Stimulated activated CD4-positive, alpha-beta T cell treated with anti-CD3 and anti-CD28 coated beads, Interleukin-1b, Interleukin-23, amount 100 ng/mL, for 4 hours (primary cell): ENCODE measurements at regions not wholly inside any gene's neighbourhood (a gene's known extent, or its start where the extent isn't known, plus 50 kb on each side); places are given as distances from the start of the nearest gene placed in this dataset.
"Not testable (repeated sequence)": the region's sequence is repeated elsewhere in the genome, so short reads cannot be mapped to it uniquely, and the experiment has no call there.

Experiments used
- DNase-seq, 2 donors: peaks; one replicate each; pipeline ENCODE4 v3.0.0-alpha.2; 2020; ENCODE audit warnings: low read depth in 2 of 2

DNA sequence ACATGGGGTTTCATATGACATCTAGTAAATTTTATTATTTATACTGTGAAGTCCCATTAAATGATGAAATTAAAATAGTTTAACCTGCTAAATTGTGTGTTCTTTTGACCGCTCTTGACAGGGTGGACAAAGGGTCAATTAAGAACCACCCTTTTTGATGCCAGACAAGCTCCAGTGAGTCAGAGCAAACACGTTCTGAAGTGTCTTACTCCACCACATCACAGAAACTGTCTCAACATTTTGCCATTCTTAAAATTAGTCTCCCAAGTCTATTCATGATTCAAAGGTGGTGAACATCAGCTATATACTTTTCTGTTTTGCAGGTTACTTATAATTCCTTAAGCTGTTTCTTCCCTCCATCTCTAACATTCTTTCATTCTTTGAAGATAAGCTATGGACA is 142.1 kb downstream of the SPATA31A6 start:
- DNase-seq: not testable (repeated sequence)

DNA sequence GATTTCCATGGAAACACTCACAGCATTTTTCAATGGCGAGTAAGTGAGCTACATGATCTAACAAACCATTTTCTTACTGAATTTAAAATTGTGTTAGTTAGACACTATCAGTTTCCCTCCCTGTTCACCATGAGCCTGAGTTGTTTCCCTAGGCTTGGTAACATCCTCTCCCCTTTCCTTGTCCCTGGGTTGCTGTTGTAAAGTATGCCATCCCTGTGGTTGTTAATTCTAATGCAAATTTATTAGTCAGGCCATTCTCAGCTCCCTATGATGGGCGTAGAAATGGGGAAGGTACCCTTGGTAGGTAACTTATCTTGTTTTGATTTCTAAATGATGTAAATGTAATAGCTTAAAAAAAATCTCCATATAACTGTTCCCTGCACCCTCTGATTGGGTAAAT is 143.0 kb downstream of the SPATA31A6 start:
- not testable (repeated sequence) for DNase-seq

DNA sequence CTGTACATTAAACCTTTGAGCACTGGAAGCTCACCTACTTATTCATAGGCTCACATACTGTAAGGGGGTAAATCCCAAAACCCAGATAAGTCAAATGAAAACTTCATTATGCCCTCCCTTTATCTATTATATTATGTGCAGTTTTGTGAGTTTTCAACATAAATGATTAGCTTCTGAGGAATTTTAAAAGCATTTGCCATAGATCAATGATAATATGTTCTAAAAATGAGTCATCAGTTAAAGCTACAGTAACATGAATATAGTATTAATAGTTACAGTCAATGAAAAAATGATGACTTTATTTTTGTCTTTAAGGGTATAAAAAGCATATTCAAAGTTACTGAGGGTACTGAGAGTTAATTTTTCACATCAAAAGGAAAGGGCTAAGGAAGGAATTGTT is 151.9 kb downstream of the SPATA31A6 start:
- DNase-seq: not testable (repeated sequence)

DNA sequence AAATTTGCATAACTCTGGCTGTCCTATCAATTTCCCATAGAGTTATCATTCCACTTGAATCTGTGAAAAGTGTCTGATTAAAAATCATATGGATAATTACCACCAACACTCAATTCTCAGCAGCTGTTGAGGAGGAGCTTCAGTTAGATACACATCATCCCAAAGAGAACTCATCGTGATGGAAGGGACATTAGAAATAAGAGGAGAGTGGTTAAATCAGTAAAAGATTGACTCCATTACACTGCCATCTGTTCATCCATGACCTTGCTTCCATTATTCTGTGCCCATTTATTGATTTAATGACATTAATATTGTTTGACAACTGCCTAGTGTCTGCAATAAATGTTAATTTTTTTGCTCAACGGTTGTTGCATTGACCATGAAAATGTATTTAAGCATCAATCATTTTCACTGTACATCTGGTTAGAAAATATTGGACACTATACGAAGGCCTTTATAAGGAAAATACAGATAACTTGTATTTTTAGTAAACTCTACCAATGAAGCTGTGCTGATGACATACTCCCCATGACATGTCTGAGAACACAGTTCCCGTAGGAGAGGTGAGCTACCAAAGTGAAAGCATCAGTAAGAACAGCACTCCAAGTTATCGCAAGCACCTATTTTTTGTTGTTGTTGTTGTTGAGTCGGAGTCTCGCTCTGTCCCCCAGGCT is 152.7 kb downstream of the SPATA31A6 start:
- DNase-seq: not testable (repeated sequence)

DNA sequence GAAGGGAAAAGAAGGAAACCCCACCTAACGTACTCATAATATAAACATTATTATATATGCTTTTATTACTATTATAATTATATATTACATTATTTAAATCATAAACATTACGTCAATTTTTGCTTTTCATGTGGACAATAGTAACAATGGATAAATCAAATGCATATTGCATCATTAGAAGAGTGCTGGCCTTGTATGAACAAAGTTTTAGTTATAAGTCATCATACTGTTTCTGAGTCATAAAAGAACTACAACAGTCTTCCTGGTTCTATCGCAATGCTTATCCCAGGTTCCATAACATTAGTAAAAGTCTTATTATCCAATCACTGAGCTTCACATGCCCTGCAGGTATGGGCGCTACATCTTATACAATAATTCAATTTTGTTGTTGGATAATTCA is 154.8 kb downstream of the SPATA31A6 start:
- not testable (repeated sequence) for DNase-seq

DNA sequence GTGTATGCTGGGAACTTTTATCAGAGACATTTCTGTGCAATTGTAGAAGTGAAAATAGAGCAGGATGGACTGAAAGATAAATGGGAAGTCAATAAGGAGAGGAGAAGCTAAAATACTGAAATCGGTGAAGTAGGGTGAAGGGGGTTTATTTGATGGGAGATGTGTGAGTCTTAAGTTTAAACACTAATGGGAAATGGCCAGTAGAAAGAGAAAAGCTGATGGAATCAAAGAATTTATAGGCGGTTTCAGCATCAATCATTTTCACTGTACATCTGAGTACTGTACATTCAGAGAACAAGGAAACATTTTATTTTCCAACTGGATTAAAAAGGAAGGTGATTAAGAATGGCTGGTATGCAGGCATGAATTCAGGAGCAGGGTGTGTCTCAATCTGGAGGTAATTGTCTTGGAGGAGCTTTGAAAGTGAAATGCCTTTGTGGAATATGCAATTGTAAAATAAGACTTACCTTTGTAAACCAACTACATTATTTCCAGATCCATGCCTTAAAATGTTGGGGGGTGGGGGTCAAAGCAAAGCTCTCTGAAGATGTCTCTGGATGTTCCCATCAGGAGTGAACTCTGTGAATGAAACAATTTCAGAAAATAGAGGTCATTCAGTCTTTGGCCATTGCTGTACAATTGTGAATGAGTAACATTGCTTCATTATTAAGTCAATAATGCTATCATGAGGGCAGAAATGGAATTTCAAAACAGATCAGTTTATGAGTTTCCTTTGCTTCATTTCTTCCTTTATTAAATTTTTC is 156.4 kb downstream of the SPATA31A6 start:
- DNase-seq: not testable (repeated sequence)

DNA sequence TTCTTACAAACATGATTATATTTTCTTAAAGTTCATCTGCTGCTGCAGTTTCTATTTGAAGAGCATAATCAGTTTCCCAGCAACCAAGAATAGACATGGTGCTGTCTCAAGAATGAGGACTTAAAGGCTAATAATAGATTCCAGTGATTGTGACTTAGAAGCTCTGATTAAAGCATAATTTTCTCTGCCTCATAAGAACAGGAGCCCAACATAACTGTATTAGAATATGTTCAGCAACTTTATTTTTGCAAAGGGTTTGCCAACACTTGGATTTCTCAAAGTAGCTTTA is 156.9 kb downstream of the SPATA31A6 start:
- not testable (repeated sequence) for DNase-seq

DNA sequence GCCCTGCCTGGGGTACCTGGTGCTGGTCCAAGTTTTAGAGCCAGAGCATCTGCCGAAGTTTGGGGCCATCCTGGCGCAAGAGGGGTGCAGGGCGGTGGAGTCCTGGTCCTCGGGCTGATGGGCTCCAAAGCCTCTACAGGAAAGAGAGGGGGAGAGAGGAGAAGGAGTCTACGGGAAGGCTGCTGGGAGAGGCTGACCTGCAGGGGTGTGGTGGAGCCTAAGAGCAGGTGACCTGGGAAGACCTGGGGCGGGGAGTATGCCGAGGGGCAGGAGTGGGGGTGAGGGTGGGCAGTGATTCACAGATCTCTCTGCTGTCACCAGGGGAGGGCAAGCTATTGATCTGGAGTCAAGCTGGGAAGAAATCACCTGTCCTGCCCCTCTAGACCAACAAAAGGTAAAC is 158.4 kb downstream of the SPATA31A6 start:
- DNase-seq: not testable (repeated sequence)

DNA sequence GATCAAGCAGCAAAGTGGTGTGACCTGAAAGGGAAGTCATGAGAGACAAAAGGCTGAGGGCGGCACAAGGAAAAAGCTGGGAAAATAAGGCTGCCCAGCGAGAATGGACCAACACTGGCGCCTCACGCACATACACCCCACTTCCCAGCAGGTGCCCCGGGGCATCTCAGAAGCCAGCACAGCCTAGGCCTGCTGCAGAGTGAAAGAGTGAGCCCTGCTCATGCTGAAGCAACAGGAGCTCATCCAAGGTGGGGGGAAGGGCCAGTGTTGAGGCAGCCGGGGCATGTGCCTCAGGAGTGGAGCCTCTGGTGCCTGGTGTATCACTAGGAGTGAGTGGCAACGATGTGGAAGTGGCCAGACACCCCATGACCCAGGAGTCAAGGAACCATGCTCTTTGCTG is 158.8 kb downstream of the SPATA31A6 start:
- not testable (repeated sequence) for DNase-seq

DNA sequence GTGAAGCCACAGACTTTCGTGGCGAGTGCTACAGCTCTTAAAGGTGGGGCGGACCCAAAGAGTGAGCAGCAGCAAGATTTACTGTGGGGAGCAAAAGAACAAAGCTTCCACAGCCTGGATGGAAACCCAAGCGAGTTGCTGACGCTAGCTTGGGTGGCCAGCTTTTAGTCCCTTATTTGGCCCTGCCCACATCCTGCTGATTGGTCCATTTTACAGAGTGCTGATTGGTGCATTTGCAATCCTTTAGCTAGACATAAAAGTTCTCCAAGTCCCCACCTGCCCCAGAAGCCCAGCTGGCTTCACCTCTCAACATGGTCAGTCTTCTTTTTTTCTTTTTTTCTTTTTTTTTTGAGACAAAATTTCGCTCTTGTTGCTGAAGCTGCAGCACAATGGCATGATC is 161.0 kb downstream of the SPATA31A6 start:
- not testable (repeated sequence) for DNase-seq

DNA sequence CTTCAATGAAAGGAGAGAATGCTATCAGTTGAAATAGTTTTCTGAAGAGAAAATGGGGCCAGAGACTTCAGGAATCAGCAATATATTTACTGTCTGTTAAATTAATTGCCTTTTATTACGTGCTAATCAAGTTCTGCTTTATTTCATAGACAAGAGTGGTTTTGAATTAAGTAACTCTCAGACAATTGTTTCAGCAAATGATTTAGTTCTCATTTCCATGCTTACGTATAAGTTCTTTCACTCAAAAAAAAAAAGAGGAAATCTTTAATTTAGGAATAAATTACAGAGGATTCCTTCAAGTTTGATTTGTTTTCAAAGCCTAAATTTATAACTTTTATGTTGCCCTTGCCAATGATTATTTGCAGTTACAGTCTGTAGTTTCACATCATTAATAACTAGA is 163.5 kb downstream of the SPATA31A6 start:
- not testable (repeated sequence) for DNase-seq

DNA sequence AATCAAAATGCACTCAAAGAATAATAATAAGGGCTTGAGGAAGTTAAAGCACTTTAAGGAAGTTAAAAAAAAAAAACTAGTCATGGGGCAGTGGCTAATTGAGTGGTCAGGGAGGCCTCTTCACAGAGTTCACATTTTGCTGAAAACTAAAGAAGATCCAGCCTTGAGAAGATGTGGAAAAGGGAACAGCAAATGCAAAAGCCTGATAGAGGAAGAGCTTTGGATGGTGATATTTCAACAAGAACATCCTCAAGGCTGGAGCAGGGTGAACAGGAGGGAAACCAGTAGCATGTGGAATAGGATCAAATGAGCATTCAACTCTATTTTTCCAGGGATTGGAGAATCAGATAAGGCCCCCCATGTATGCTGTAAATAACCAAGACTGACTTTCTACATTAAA is 165.7 kb downstream of the SPATA31A6 start:
- not testable (repeated sequence) for DNase-seq

DNA sequence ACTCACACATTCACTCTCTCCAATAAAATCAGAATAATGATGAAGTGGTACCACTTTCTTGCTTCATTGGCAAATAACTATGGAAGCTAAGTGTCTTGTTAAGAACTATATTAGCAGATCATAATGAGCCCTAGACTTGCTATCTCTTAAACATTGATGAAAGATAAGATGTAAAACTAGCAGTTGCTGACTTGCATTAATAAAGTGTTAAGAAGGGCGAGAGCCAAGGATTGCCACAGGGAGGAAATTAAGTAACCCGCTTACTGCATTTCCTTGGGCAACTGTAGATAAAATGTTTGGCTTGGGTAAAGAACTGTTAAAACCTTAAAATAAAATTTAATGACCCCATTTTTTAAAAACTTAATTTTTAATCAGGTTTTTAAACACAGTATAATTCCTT is 167.0 kb downstream of the SPATA31A6 start:
- DNase-seq: not testable (repeated sequence)

DNA sequence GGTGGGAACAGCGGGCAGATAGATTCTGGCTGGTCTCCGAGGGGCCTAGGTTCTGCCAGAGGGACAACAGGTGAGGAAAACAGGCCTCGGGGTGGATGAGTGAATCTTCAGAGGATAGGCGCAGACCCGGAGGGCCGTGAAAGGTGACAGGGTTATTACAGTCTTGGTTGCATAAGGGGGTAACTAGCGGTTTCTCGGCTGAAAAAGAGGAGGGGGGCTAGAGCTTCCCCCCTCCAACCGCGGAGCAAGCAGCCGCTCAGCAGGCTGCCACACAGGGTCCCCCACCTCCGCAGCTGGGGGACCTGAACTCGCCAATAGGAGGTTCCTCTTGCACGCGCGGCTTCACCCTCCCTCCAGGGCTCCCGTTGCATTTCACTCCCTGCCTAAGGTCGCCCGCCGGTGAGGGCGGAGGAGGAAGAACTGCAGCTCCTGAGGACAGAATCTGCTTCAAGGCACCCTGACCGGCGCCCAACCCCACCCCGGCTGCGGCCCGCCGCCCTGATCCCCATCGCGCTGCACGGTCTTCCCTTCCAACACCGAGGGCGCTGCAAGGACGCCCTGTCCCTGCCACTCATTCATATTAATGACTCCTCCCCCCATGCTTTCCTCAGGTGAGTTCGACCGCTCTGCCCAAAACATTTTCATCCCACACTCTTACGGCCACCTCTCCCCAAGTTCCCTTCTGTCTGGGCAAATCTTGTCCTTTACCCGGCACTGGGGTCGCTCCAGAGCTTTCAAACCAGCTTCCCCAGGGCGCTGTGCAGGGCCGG is 174.3 kb downstream of the SPATA31A6 start:
- not testable (repeated sequence) for DNase-seq

DNA sequence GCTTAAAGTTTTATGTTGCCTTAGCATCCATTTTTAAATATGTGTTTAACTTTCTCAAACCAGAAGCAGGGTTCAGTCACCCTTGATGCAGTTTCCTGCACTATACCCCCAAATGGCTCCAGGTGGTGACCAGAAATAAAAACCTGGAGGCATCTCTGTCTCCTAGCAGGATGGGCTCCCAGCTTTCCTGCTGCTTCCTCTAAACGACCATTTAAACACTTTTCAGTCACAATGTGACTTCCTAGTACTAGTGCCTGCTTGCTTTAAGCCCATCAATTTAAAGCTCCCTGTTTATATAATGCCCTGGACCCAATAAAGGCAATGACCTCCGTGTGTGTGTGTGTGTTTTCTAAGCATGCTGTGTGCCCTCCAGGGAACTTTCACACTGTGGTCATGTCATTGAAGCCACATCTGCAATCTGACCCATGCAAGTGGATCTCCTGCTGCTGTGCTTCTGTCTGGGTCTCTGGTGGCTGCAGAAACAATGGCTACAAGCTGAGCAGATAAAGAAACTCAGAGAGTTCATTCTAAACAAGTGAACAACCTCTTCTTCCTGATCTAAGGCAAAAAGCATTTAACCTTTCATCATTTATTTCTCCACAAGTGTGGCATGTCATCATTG is 175.3 kb downstream of the SPATA31A6 start:
- not testable (repeated sequence) for DNase-seq

DNA sequence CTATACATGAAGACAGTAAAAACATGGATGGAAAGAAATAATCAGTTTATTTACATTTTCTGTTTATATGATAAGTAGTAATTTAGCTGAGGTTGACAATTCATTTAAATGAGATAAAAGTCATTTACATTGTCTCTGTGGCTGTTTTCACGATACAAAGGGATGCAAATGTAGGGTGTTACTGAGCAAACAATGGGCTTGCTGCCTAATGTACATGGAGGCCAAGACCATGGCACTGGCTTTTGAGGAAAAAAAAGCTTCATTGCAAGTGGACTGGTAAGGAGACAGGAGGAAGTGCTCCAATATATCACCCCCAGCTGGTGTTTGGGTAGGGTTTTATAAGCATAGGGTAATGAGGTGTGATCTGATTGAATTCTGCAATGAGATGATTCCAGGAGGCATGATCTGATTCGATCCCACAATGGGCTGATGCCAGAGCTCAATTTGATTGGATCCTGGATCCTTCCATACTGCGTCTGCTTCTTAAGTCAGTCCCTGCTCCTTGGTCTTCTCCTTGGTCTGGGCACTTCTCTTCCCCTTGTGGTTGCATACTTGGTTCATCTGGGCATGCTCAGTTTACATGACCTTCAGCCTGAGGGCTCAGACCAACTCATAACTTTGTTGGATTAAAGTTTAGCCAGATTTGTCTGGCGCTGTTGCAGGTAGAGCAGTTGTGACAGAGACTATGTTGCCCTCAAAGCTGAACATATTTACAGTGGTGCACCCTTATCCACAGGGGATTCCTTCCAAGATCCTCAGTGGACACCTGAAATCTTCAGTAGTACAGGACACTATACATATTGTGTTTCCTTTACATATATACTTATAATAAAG is 181.2 kb downstream of the SPATA31A6 start:
- DNase-seq: not testable (repeated sequence)

DNA sequence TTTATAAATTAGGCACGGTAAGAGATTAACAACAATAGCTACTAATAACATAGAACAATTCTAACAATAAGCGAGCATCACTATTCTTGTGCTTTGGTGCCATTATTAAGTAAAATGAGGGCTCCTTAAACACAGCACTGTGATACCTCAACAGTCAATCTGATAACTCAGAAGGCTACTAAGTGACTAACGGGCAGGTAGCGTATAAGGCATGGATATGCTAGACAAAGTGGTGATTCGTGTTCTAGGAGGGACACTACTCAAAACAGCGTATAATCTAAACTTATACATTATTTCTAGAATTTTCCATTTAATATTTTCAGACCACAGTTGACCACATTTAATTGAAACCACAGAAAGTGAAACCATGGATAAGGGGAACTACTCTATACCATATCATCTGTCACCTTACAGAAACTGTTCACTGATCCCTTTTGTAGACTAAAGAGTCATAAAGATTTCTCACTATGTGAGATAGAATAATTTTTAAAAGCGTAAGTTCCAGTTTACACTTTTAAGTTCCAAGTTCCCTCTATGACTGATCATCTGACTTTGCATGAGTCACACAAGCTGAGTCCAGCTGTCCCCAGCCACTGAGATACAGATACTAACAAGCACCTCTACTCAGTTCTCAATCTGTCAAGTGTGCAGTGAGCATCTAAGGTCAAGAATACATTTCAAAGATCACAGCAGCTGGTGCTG is 181.9 kb downstream of the SPATA31A6 start:
- DNase-seq: not testable (repeated sequence)

DNA sequence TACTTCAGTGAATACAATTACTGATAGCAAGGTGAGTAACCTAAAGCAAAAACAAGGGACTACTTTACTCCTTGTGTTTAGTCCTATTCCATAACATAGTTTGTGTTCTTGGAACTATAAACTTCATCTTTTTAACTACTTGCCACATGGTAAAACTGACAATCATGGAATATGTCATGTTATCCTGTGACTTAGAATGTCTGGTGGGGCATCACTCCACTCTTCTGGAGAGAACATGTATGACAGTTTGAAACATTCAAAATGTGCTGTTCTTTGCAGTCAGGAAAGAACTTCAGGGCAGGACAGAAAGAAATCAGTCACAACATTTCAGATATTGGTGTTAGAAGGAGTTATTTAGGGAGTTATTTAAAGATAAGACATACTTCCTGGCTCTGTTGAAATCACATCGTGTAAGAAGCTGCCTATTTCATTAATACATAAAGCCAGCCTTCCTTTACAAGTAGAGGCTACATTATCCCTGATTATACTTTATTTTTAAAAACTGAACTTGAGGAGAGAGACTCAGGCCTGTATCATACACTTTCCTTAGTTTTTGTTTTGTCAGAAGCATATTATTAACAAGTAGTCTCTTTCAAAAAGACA is 184.9 kb downstream of the SPATA31A6 start:
- not testable (repeated sequence) for DNase-seq

DNA sequence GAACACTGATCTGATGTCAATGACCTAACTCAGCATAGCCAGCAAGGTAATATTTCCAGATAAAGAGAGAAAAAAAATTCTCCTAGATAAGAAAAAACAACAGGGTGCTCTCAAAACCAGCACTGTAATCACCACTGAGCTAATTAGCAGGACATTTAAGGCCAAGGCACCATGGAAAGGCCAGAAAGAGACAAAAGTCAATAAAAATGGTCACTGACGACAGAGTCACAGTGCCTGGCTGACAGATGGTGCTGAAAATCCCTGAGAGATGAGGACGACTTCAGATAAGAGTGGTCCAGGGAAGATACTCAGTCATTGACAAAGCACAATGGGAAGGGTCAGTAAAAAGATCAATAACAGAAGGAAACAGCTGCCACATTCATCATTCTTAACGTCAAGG is 186.7 kb downstream of the SPATA31A6 start:
- not testable (repeated sequence) for DNase-seq

DNA sequence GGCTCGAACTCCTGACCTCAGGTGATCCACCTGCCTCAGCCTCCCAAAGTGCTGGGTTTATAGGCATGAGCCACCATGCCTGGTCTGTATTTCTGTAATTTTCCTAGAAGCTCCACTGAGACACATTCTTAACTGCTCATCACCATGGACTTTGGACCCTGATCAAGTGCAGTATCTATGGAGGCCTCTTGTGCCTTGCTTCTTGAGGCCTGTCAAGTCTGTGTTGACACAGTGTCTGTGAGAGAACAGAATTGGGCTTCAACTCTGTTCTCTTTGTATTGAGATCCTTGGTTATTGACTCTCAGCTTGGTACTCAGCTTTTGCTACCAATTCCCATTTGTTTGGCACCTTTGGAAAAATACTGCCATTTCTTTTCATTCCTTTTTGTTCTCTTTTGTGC is 188.0 kb downstream of the SPATA31A6 start:
- not testable (repeated sequence) for DNase-seq
